Lung (tissue), 11 donors: ENCODE measurements at regions not wholly inside any gene's neighbourhood (a gene's known extent, or its start where the extent isn't known, plus 50 kb on each side); places are given as distances from the start of the nearest gene placed in this dataset.

Source experiments
- ATAC-seq: fragments of 200-7000 bp; cut with Tn5 transposase; one replicate; pipeline ENCODE4 v1.9.1; 2020; ENCODE audit warnings: moderate number of reproducible peaks; ENCODE audit not compliant: insufficient read depth, low FRiP score
- DNase-seq, 3 donors: peaks; one replicate each; pipeline ENCODE4 v3.0.0-alpha.2; 2013 to 2017
- H3K27ac ChIP-seq, 2 donors: one replicate each; pipeline ENCODE4 v1.5.1; 2013; ENCODE audit warnings: mild to moderate bottlenecking in 2 of 2, moderate library complexity in 2 of 2, control low read depth in 1 of 2, inconsistent platforms in 1 of 2, low read depth in 1 of 2, low read length in 1 of 2
- H3K27me3 ChIP-seq, 3 donors: one replicate each; pipeline ENCODE4 v1.5.1; 2013; ENCODE audit warnings: low read length in 2 of 3; ENCODE audit not compliant: control insufficient read depth in 3 of 3, insufficient read depth in 3 of 3
- H3K36me3 ChIP-seq, 4 donors: one replicate each; pipeline ENCODE4 v1.5.1; 2013; ENCODE audit warnings: low read length in 4 of 4, mild to moderate bottlenecking in 1 of 4, moderate library complexity in 1 of 4; ENCODE audit not compliant: control insufficient read depth in 4 of 4, insufficient read depth in 4 of 4
- H3K4me1 ChIP-seq, 5 donors: one replicate each; pipeline ENCODE4 v1.5.1; 2013; ENCODE audit warnings: low read length in 5 of 5, mild to moderate bottlenecking in 2 of 5, moderate library complexity in 1 of 5; ENCODE audit not compliant: control insufficient read depth in 5 of 5, insufficient read depth in 5 of 5
- H3K4me3 ChIP-seq: one replicate; pipeline ENCODE4 v1.5.1; 2013; ENCODE audit warnings: mild to moderate bottlenecking, control low read depth, moderate library complexity
- H3K9ac ChIP-seq, 2 donors: one replicate each; pipeline ENCODE4 v1.5.1; 2013; ENCODE audit warnings: low read length in 2 of 2, control low read depth in 1 of 2; ENCODE audit not compliant: insufficient read depth in 1 of 2
- H3K9me3 ChIP-seq, 4 donors: one replicate each; pipeline ENCODE4 v1.5.1; 2013; ENCODE audit warnings: low read length in 3 of 4, mild to moderate bottlenecking in 1 of 4, moderate library complexity in 1 of 4; ENCODE audit not compliant: control insufficient read depth in 4 of 4, insufficient read depth in 3 of 4
- WGBS, 2 donors: extraction: QIAGEN DNeasy Blood & Tissue Kit; methylation state at CpG; one replicate each; pipeline ENCODE4 v1.1.7; 2013; 5-methylcytosine and 5-hydroxymethylcytosine counted together
- TF ChIP-seq, protein P1 (sequence below): IDR thresholded peaks from 2 replicates; pipeline ENCODE4 v1.5.1; 2012; ENCODE audit warnings: mild to moderate bottlenecking; ENCODE audit errors: control extremely low read depth, extremely low read depth
- donor health status: control.
- donor health status: control.
- donor health status: Bipolar disorder and iron deficiency.
- donor health status: healthy.
- donor health status: DM: yes; HTN: yes; CAD: no.

- TF ChIP-seq, protein P1, sequence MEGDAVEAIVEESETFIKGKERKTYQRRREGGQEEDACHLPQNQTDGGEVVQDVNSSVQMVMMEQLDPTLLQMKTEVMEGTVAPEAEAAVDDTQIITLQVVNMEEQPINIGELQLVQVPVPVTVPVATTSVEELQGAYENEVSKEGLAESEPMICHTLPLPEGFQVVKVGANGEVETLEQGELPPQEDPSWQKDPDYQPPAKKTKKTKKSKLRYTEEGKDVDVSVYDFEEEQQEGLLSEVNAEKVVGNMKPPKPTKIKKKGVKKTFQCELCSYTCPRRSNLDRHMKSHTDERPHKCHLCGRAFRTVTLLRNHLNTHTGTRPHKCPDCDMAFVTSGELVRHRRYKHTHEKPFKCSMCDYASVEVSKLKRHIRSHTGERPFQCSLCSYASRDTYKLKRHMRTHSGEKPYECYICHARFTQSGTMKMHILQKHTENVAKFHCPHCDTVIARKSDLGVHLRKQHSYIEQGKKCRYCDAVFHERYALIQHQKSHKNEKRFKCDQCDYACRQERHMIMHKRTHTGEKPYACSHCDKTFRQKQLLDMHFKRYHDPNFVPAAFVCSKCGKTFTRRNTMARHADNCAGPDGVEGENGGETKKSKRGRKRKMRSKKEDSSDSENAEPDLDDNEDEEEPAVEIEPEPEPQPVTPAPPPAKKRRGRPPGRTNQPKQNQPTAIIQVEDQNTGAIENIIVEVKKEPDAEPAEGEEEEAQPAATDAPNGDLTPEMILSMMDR: no peak
- WGBS, 2 donors: 36 to 72% methylated on average over 6 of the region's 6 CpGs
- ATAC-seq: no peak
Measured at GRCh38 chr13:21825186-21825585, 154.3 kb downstream of the FGF9 start.

GRCh38 chr13:21825801-21826200 lies 154.9 kb downstream of the FGF9 start:
- ATAC-seq: no peak
- DNase-seq: no peak
- 64 to 77% methylated on average over 2 of the region's 2 CpGs for WGBS, 2 donors

More at GRCh38 chr13:21825186-21825585, 154.3 kb downstream of the FGF9 start:
- Histone ChIP-seq H3K27me3 (no peaks in the 10 kb centered on the region), H3K4me1 (peaks cover 0 to 31% (median 4%) of the 10 kb centered on the region in 5 donors), H3K36me3 (no peaks in the 10 kb centered on the region), H3K9me3 (no peaks in the 10 kb centered on the region), H3K4me3 (no peak overlapping the region), H3K9ac (no peak overlapping the region), H3K27ac (no peak overlapping the region)
- DNase-seq: peak in 2 of 3 donors; percentile 81 to 82

GRCh38 chr13:21826214-21827015 lies 155.5 kb downstream of the FGF9 start:
- Histone ChIP-seq H3K9me3 (no peaks in the 10 kb centered on the region), H3K9ac (no peak overlapping the region), H3K27ac (no peak overlapping the region), H3K36me3 (no peaks in the 10 kb centered on the region), H3K4me1 (peaks cover 0 to 31% (median 4%) of the 10 kb centered on the region in 5 donors), H3K27me3 (no peaks in the 10 kb centered on the region), H3K4me3 (no peak overlapping the region)
- DNase-seq (no peak), ATAC-seq (no peak)
- 55 to 71% methylated on average over 3 of the region's 3 CpGs for WGBS, 2 donors
- TF ChIP-seq, protein P1: no peak

More at GRCh38 chr13:21825801-21826200, 154.9 kb downstream of the FGF9 start:
- no peak overlapping the region for H3K27ac ChIP-seq
- H3K9ac ChIP-seq: no peak overlapping the region
- no peaks in the 10 kb centered on the region for H3K36me3 ChIP-seq
- TF ChIP-seq, protein P1: no peak
- H3K4me1 ChIP-seq: peaks cover 0 to 31% (median 4%) of the 10 kb centered on the region in 5 donors
- H3K27me3 ChIP-seq: no peaks in the 10 kb centered on the region
- no peak overlapping the region for H3K4me3 ChIP-seq
- H3K9me3 ChIP-seq: no peaks in the 10 kb centered on the region
